A673 (cell line): ENCODE measurements at regions not wholly inside any gene's neighbourhood (a gene's known extent, or its start where the extent isn't known, plus 50 kb on each side); places are given as distances from the start of the nearest gene placed in this dataset.

ENCODE experiments used
- EZH2 ChIP-seq: fragments of 200-600 bp; sonication (generic); IDR thresholded peaks from 2 replicates; pipeline ENCODE4 v1.6.1; 2017; ENCODE audit warnings: borderline replicate concordance, low read depth, mild to moderate bottlenecking, mixed read lengths, antibody characterized with exemption, low read length; ENCODE audit not compliant: poor library complexity, severe bottlenecking
- TF ChIP-seq, protein P1 (sequence below): fragments of 300-800, 200-600 bp; sonication (generic); conservative IDR thresholded peaks from 2 replicates; pipeline ENCODE4 v1.5.1; 2017; ENCODE audit warnings: low read depth, mild to moderate bottlenecking, antibody characterized with exemption, low read length, moderate library complexity, mixed read lengths

DNA sequence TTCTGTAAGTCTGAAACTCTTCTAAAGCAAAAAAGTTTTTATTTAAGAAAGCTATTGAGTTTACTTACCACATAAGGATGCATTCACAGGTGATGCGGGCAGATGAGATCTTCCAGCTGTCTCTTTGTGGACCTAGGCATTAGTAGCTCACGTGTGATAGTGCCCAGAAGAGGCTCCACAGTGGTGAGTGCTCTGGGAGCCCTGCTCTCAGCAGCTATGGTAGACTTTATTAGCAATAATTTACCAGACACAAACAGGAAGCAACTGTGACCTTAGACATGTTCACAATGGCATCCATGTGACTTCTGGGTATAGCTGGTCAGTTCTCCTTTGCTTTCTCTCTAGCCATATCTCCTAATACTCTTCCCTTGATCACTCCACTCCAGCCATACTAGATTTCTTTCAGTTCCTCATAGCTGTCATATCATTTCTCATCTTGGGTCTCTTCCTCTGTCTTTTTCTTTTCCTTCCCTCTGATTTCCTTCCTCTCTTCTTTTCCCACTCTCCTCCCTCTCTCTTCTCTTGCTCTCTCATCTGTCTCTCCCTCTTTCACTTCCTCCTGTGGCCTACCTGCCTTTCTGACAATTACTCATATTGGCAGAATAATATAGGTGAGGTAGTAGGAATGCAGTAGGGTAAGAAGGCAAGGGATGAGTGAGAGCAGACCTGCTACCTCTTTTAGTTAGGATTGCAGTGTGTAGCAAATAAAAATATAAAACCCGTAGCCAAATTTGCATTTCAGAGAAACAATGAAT is 75.2 kb upstream of the SCAF11 start:
- TF ChIP-seq, protein P1, sequence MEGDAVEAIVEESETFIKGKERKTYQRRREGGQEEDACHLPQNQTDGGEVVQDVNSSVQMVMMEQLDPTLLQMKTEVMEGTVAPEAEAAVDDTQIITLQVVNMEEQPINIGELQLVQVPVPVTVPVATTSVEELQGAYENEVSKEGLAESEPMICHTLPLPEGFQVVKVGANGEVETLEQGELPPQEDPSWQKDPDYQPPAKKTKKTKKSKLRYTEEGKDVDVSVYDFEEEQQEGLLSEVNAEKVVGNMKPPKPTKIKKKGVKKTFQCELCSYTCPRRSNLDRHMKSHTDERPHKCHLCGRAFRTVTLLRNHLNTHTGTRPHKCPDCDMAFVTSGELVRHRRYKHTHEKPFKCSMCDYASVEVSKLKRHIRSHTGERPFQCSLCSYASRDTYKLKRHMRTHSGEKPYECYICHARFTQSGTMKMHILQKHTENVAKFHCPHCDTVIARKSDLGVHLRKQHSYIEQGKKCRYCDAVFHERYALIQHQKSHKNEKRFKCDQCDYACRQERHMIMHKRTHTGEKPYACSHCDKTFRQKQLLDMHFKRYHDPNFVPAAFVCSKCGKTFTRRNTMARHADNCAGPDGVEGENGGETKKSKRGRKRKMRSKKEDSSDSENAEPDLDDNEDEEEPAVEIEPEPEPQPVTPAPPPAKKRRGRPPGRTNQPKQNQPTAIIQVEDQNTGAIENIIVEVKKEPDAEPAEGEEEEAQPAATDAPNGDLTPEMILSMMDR = no peak
- TF ChIP-seq EZH2 = no peak
